CD14-positive monocyte (primary cell): ENCODE measurements at regions not wholly inside any gene's neighbourhood (a gene's known extent, or its start where the extent isn't known, plus 50 kb on each side); places are given as distances from the start of the nearest gene placed in this dataset.

ENCODE experiments used
- DNase-seq, 3 donors: peaks; one replicate each; pipeline ENCODE4 v3.0.0-alpha.2; 2011 to 2022
- H2AFZ ChIP-seq: 2 replicates; pipeline ENCODE4 v1.6.0; 2012; ENCODE audit warnings: mild to moderate bottlenecking, low read depth, low read length, inconsistent platforms; ENCODE audit not compliant: insufficient read depth, poor library complexity, severe bottlenecking
- H3K27ac ChIP-seq, 2 donors: 1 replicate in 1 of 2; 2 replicates in 1 of 2; pipeline ENCODE4 v1.5.1; 2012 to 2013; ENCODE audit warnings: low read length in 2 of 2, control low read depth in 1 of 2, inconsistent platforms in 1 of 2, low read depth in 1 of 2, mild to moderate bottlenecking in 1 of 2
- H3K27me3 ChIP-seq, 2 donors: one replicate each; pipeline versions ENCODE4 v1.6.0 to v1.6.1; 2011 to 2013; ENCODE audit warnings: low read length in 2 of 2; ENCODE audit not compliant: control insufficient read depth in 2 of 2, insufficient read depth in 2 of 2
- H3K36me3 ChIP-seq, 2 donors: replicated peaks in 1 of 2; 1 replicate in 1 of 2; 2 replicates in 1 of 2; pipeline versions ENCODE4 v1.5.1 to v1.6.1; 2012 to 2013; ENCODE audit warnings: low read length in 2 of 2, control low read depth in 1 of 2, inconsistent platforms in 1 of 2, mild to moderate bottlenecking in 1 of 2; ENCODE audit not compliant: insufficient read depth in 2 of 2, control insufficient read depth in 1 of 2
- H3K4me1 ChIP-seq, 2 donors: 1 replicate in 1 of 2; 2 replicates in 1 of 2; pipeline versions ENCODE4 v1.5.1 to v1.6.1; 2012 to 2013; ENCODE audit warnings: low read length in 2 of 2, control low read depth in 1 of 2, inconsistent platforms in 1 of 2, mild to moderate bottlenecking in 1 of 2, moderate library complexity in 1 of 2; ENCODE audit not compliant: insufficient read depth in 2 of 2, control insufficient read depth in 1 of 2
- H3K4me2 ChIP-seq: replicated peaks from 2 replicates; pipeline ENCODE3; 2012; ENCODE audit warnings: low read length, moderate library complexity, mild to moderate bottlenecking; ENCODE audit not compliant: poor library complexity, severe bottlenecking; ENCODE audit errors: extremely low read depth
- H3K4me3 ChIP-seq, 3 experiments: fragments of 200-600 bp in 1 of 3; sonication (generic) in 1 of 3; replicated peaks in 1 of 3; 1 replicate in 2 of 3; 2 replicates in 1 of 3; pipeline ENCODE4 v1.5.1; 2011 to 2013; ENCODE audit warnings: low read length in 3 of 3, mild to moderate bottlenecking in 3 of 3, control low read depth in 2 of 3, low read depth in 2 of 3, inconsistent platforms in 1 of 3, moderate library complexity in 1 of 3
- H3K79me2 ChIP-seq: 2 replicates; pipeline ENCODE4 v1.6.0; 2012; ENCODE audit warnings: mild to moderate bottlenecking, control low read depth, inconsistent platforms, low read length, moderate library complexity; ENCODE audit not compliant: insufficient read depth
- H3K9ac ChIP-seq: 2 replicates; pipeline ENCODE4 v1.6.0; 2017; ENCODE audit warnings: low read length, mild to moderate bottlenecking; ENCODE audit not compliant: insufficient read depth, poor library complexity, severe bottlenecking
- H3K9me3 ChIP-seq, 2 donors: replicated peaks in 1 of 2; 1 replicate in 1 of 2; 2 replicates in 1 of 2; pipeline versions ENCODE4 v1.5.1 to v1.6.1; 2012 to 2013; ENCODE audit warnings: low read length in 2 of 2, control low read depth in 1 of 2; ENCODE audit not compliant: control insufficient read depth in 1 of 2, insufficient read depth in 1 of 2
- H4K20me1 ChIP-seq: 2 replicates; pipeline ENCODE4 v1.6.0; 2012; ENCODE audit warnings: mild to moderate bottlenecking, low read length, control low read depth, moderate library complexity; ENCODE audit not compliant: insufficient read depth
- H3K27ac Mint-ChIP-seq, 7 donors: one replicate each; pipeline ENCODE4 v1.8.0; 2020; ENCODE audit warnings: mild to moderate bottlenecking in 7 of 7, mixed read lengths in 7 of 7, moderate library complexity in 6 of 7, inconsistent platforms in 2 of 7
- H3K27me3 Mint-ChIP-seq, 3 donors: one replicate each; pipeline ENCODE4 v1.8.0; 2021 to 2022; ENCODE audit warnings: low read depth in 3 of 3, mild to moderate bottlenecking in 3 of 3, mixed read lengths in 3 of 3, moderate library complexity in 3 of 3, inconsistent platforms in 1 of 3
- H3K36me3 Mint-ChIP-seq, 2 donors: one replicate each; pipeline ENCODE4 v1.8.0; 2020; ENCODE audit warnings: mixed read lengths in 2 of 2, inconsistent platforms in 1 of 2, mild to moderate bottlenecking in 1 of 2
- H3K4me1 Mint-ChIP-seq: one replicate; pipeline ENCODE4 v1.8.0; 2020; ENCODE audit warnings: mild to moderate bottlenecking, mixed read lengths
- H3K4me3 Mint-ChIP-seq, 2 donors: one replicate each; pipeline ENCODE4 v1.8.0; 2020; ENCODE audit warnings: mild to moderate bottlenecking in 2 of 2, mixed read lengths in 2 of 2, moderate library complexity in 1 of 2
- H3K9me3 Mint-ChIP-seq, 7 donors: one replicate each; pipeline ENCODE4 v1.8.0; 2020 to 2022; ENCODE audit warnings: mixed read lengths in 7 of 7, mild to moderate bottlenecking in 6 of 7, moderate library complexity in 6 of 7, inconsistent platforms in 2 of 7
- WGBS: methylation state at CpG from one replicate; pipeline ENCODE4 v1.1.5; 2013; ENCODE audit warnings: missing lambda C conversion rate; ENCODE audit not compliant: insufficient coverage; 5-methylcytosine and 5-hydroxymethylcytosine counted together
- intact Hi-C, 2 donors: fragments of 100-400 bp; cut with micrococcal nuclease; formaldehyde crosslinking; loops; one replicate each; pipeline versions ENCODE4 v1.15.0 to v1.15.1; 2023
- TF ChIP-seq, protein P1 (sequence below): fragments of 200-600 bp; IDR thresholded peaks from one replicate; pipeline ENCODE4 v1.8.0; 2022; ENCODE audit warnings: antibody characterized with exemption, mild to moderate bottlenecking

DNA sequence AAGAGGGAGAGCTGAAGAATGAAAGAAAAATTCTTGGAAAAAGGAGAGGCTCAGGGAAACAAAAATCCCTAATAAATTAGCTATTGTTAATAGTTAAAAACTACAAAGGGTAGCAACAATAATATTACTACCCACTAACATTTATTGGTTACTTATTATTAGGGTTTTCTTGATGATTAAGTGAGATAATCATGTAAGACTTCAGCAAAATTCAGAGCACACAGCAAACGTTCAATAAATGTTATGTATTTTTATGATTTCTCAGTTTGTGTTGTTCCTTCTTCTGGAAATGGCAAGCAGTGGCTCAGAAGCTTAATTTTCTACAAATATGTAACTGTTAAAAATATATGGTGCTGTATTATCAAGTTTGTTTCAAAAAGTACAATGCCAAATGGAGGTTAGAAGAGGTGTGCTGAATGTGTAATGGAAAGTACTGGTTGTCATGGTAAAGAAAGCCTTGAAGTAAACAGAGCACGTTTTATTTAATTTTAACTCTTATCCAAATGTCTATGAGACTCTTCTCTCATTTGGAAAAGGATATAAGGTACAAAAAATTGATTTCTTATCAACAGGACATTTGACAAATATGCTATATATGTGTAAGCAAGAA is 226.0 kb upstream of the ATP10B start:
- Mint-ChIP-seq H3K27me3 (peaks cover 0 to 2% (median 0%) of the 10 kb centered on the region in 3 donors), H3K27ac (no peak overlapping the region), H3K4me3 (no peak overlapping the region), H3K4me1 (no peaks in the 10 kb centered on the region), H3K9me3 (peaks cover 0 to 8% (median 4%) of the 10 kb centered on the region in 7 donors), H3K36me3 (no peaks in the 10 kb centered on the region)
- H3K79me2 ChIP-seq = no peaks in the 10 kb centered on the region
- no peak for DNase-seq
- no peak overlapping the region for H3K27ac ChIP-seq
- H4K20me1 ChIP-seq = no peaks in the 10 kb centered on the region
- H3K4me1 ChIP-seq = no peaks in the 10 kb centered on the region
- no peak overlapping the region for H2AFZ ChIP-seq
- intact Hi-C loops = no loop called here
- no peaks in the 10 kb centered on the region for H3K27me3 ChIP-seq
- TF ChIP-seq, protein P1, sequence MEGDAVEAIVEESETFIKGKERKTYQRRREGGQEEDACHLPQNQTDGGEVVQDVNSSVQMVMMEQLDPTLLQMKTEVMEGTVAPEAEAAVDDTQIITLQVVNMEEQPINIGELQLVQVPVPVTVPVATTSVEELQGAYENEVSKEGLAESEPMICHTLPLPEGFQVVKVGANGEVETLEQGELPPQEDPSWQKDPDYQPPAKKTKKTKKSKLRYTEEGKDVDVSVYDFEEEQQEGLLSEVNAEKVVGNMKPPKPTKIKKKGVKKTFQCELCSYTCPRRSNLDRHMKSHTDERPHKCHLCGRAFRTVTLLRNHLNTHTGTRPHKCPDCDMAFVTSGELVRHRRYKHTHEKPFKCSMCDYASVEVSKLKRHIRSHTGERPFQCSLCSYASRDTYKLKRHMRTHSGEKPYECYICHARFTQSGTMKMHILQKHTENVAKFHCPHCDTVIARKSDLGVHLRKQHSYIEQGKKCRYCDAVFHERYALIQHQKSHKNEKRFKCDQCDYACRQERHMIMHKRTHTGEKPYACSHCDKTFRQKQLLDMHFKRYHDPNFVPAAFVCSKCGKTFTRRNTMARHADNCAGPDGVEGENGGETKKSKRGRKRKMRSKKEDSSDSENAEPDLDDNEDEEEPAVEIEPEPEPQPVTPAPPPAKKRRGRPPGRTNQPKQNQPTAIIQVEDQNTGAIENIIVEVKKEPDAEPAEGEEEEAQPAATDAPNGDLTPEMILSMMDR = no peak
- H3K36me3 ChIP-seq = no peaks in the 10 kb centered on the region
- no CpG with 5 or more reads among the region's 2 CpGs for WGBS
- no peak overlapping the region for H3K9ac ChIP-seq
- H3K4me2 ChIP-seq = no peak overlapping the region
- no peak overlapping the region for H3K4me3 ChIP-seq
- H3K9me3 ChIP-seq = no peaks in the 10 kb centered on the region

DNA sequence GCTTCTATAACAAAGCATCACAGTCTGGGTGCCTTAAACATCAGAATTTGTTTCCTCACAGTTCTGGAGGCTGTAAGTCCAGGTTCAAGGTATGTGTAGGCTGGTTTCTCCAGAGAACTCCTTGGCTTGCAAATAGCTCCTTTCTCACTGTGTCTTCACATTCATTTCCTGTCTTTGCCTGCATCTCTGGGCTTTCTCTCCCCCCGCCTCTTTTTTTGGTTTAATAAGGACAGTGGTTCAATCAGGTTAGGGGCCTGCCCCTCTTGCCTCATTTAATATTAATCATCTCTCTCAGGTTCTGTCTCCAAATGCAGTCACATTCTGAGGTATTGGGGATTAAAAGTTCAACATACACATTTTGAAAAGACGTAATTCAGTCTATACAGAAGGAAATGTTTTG is 225.5 kb upstream of the ATP10B start:
- H4K20me1 ChIP-seq = no peaks in the 10 kb centered on the region
- H3K27me3 Mint-ChIP-seq = peaks cover 0 to 2% (median 0%) of the 10 kb centered on the region in 3 donors
- H3K4me3 ChIP-seq = no peak overlapping the region
- H3K27ac ChIP-seq = no peak overlapping the region
- no peaks in the 10 kb centered on the region for H3K79me2 ChIP-seq
- no peaks in the 10 kb centered on the region for H3K4me1 ChIP-seq
- no peak overlapping the region for H3K27ac Mint-ChIP-seq
- no peaks in the 10 kb centered on the region for H3K36me3 ChIP-seq
- no peak overlapping the region for H3K4me2 ChIP-seq
- no peaks in the 10 kb centered on the region for H3K4me1 Mint-ChIP-seq
- H2AFZ ChIP-seq = no peak overlapping the region
- H3K9me3 Mint-ChIP-seq = peaks cover 0 to 8% (median 4%) of the 10 kb centered on the region in 7 donors
- no peaks in the 10 kb centered on the region for H3K9me3 ChIP-seq
- H3K36me3 Mint-ChIP-seq = no peaks in the 10 kb centered on the region
- no peaks in the 10 kb centered on the region for H3K27me3 ChIP-seq
- H3K9ac ChIP-seq = no peak overlapping the region
- H3K4me3 Mint-ChIP-seq = no peak overlapping the region
- no peak for DNase-seq
- TF ChIP-seq, protein P1 = no peak
- no CpG with 5 or more reads among the region's 2 CpGs for WGBS
- intact Hi-C loops = no loop called here
